Heart left ventricle (tissue), 16 donors: ENCODE measurements at regions not wholly inside any gene's neighbourhood (a gene's known extent, or its start where the extent isn't known, plus 50 kb on each side); places are given as distances from the start of the nearest gene placed in this dataset.

Experiments
- ATAC-seq, 4 donors: fragments of 200-7000 bp; cut with Tn5 transposase; one replicate each; pipeline ENCODE4 v1.9.1; 2020 to 2022; ENCODE audit warnings: moderate library complexity in 4 of 4, mild to moderate bottlenecking in 3 of 4, moderate number of reproducible peaks in 1 of 4
- DNase-seq, 5 donors: peaks; one replicate each; pipeline ENCODE4 v3.0.0-alpha.2; 2020
- H3K27ac ChIP-seq, 12 donors: fragments of 200-600 bp; sonication (generic) in 4 of 12; one replicate each; pipeline versions ENCODE4 v1.5.0 to v1.8.0; 2016 to 2022; ENCODE audit warnings: mild to moderate bottlenecking in 2 of 12
- H3K27me3 ChIP-seq, 9 donors: fragments of 200-600 bp; sonication (generic) in 2 of 9; one replicate each; pipeline versions ENCODE4 v1.5.1 to v1.8.0; 2016 to 2022; ENCODE audit warnings: mild to moderate bottlenecking in 3 of 9
- H3K36me3 ChIP-seq, 9 donors: fragments of 200-600 bp; sonication (generic) in 2 of 9; one replicate each; pipeline versions ENCODE4 v1.5.0 to v1.8.0; 2018 to 2022; ENCODE audit warnings: mild to moderate bottlenecking in 2 of 9
- H3K4me1 ChIP-seq, 12 donors: fragments of 200-600 bp; sonication (generic) in 4 of 12; one replicate each; pipeline versions ENCODE4 v1.5.0 to v1.8.0; 2016 to 2022; ENCODE audit warnings: mild to moderate bottlenecking in 3 of 12
- H3K4me3 ChIP-seq, 12 donors: fragments of 200-600 bp; sonication (generic) in 4 of 12; one replicate each; pipeline versions ENCODE4 v1.5.0 to v1.8.0; 2017 to 2022; ENCODE audit warnings: mild to moderate bottlenecking in 9 of 12, moderate library complexity in 4 of 12
- H3K9me3 ChIP-seq, 12 donors: fragments of 200-600 bp; sonication (generic) in 4 of 12; one replicate each; pipeline versions ENCODE4 v1.5.0 to v1.8.0; 2016 to 2022; ENCODE audit warnings: mild to moderate bottlenecking in 1 of 12
- CTCF ChIP-seq, 12 donors: fragments of 200-600 bp; sonication (generic) in 4 of 12; IDR thresholded peaks; one replicate each; pipeline versions ENCODE4 v1.5.0 to v1.8.0; 2018 to 2022; ENCODE audit warnings: antibody characterized with exemption in 12 of 12, mild to moderate bottlenecking in 5 of 12
- POLR2A ChIP-seq, 2 donors: fragments of 450-650 bp; IDR thresholded peaks; one replicate each; pipeline ENCODE4 v1.6.1; 2017; ENCODE audit warnings: antibody characterized with exemption in 2 of 2, mild to moderate bottlenecking in 2 of 2, moderate library complexity in 2 of 2
- WGBS, 4 donors: extraction: QIAGEN DNeasy Blood & Tissue Kit in 2 of 4; methylation state at CpG; one replicate each; pipeline versions ENCODE4 v1.1.5 to v1.1.7; 2013 to 2018; 5-methylcytosine and 5-hydroxymethylcytosine counted together
- intact Hi-C, 10 donors: fragments of 100-400 bp; cut with DNase I; formaldehyde crosslinking; loops; one replicate each; pipeline versions ENCODE4 v1.11.1 to v1.14.2; 2022
- donor health status: ischemic (EF 13 %, LVEDD 7.1; RV severe dilation, severe dysfunction).
- donor health status: healthy with polysubstance abuse.
- donor health status: DM: no; HTN: yes; CAD: no.
- donor health status: DM: no; HTN: no; CAD: no.
- donor health status: ischemic (EF 25% LVEDD 6.9; RV normal size, moderate dysfunction).
- donor health status: ischemic (EF 25% LVEDD 5.7; RV mildly dilated, moderate dysfunction).
- donor health status: healthy.
- donor health status: DM: yes; HTN: yes; CAD: no.
- donor health status: ischemic (EF 35%, LVEDD 5.7; RV mildly dilated, moderate dysfunction).
- donor health status: nonischemic (EF 11% LVEDD 7.7; RV severe dilation, severe dysfunction).
- donor health status: DM: yes; HTN: yes; CAD: no.
- donor health status: PGD.
- donor health status: ischemic (EF 29% LVEDD 5.4; RV normal size, mild dysfunction).
- donor health status: nonischemic (EF 23%, LVEDD 6.1; RV moderate dilation, normal function).

DNA sequence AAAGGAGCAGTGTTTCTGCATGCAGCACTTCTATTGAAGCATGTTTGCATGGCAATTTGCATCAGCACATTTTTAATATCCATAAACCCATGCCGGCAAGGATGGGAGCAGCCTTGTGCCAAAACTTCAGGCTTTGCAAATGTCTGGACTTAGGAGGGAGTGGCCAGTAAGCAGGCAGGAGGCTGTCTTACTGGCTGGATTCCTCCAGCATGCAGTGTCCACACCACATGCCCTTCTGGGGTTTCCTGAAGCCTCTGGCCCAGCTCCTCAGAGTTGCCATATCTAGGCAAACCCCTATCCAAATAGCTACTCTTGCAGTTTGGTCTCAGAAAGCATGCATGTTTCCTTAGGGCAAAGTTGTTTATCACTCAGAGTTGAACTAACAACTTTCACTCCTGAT lies 139.1 kb upstream of the MRPS22 start:
- H3K4me3 ChIP-seq, result no peak overlapping the region
- ATAC-seq, result no peak
- H3K9me3 ChIP-seq, result no peaks in the 10 kb centered on the region
- TF ChIP-seq CTCF (IDR thresholded peaks at IDR 0.05) (no peak), POLR2A (IDR thresholded peaks at IDR 0.05) (no peak)
- no peak for DNase-seq
- peaks cover 0 to 4% (median 0%) of the 10 kb centered on the region in 12 donors for H3K4me1 ChIP-seq
- H3K36me3 ChIP-seq, result no peaks in the 10 kb centered on the region
- H3K27me3 ChIP-seq, result no peaks in the 10 kb centered on the region
- 60 to 80% (median 64%) methylated on average over 1 of the region's 1 CpG for WGBS, 4 donors
- no peak overlapping the region for H3K27ac ChIP-seq
- intact Hi-C loops, result loop anchor here in 2 of 10 donors (10.0 kb wide), 2 partner anchors 90 to 120 kb away; no protein-coding TSS in a partner anchor

DNA sequence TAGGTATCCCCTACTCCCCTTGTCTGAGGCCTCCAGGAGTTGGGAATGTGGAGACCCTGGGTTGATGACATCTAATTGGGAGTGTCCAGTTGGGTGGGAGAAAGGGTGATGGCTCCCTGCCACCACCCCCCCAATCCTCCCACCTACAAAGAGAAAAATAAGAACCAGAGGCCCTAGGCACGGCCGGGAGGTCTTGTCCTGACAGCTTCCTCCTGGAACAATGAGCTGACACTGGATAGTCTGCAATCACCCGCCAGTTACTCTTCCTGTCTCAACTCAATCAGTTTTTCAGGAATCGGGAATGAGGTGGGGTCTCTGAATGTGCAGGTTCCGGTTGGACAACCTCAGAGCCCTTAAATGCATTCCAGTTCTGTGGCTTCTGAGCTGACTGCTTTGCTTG lies 129.9 kb upstream of the MRPS22 start:
- H3K4me1 ChIP-seq, result no peaks in the 10 kb centered on the region
- no peak for DNase-seq
- H3K27ac ChIP-seq, result no peak overlapping the region
- ATAC-seq, result no peak
- no peak for TF ChIP-seq CTCF (IDR thresholded peaks at IDR 0.05)
- no peak for TF ChIP-seq POLR2A (IDR thresholded peaks at IDR 0.05)
- no peaks in the 10 kb centered on the region for H3K27me3 ChIP-seq
- H3K9me3 ChIP-seq, result peaks cover 0 to 14% (median 2%) of the 10 kb centered on the region in 12 donors
- intact Hi-C loops, result no loop called here
- 47 to 59% (median 52%) methylated on average over 5 of the region's 5 CpGs for WGBS, 4 donors
- no peaks in the 10 kb centered on the region for H3K36me3 ChIP-seq
- H3K4me3 ChIP-seq, result no peak overlapping the region

- H3K9me3 ChIP-seq, result peaks cover 0 to 6% (median 0%) of the 10 kb centered on the region in 12 donors
- no peaks in the 10 kb centered on the region for H3K4me1 ChIP-seq
- ATAC-seq (no peak), DNase-seq (no peak)
- no peaks in the 10 kb centered on the region for H3K27me3 ChIP-seq
- intact Hi-C loops, result no loop called here
- H3K27ac ChIP-seq, result no peak overlapping the region
- TF ChIP-seq POLR2A (IDR thresholded peaks at IDR 0.05) (no peak), CTCF (IDR thresholded peaks at IDR 0.05) (no peak)
- H3K36me3 ChIP-seq, result no peaks in the 10 kb centered on the region
- no peak overlapping the region for H3K4me3 ChIP-seq
These were observed 126.9 kb upstream of the MRPS22 start for GRCh38 chr3:139216958-139217357.

DNA sequence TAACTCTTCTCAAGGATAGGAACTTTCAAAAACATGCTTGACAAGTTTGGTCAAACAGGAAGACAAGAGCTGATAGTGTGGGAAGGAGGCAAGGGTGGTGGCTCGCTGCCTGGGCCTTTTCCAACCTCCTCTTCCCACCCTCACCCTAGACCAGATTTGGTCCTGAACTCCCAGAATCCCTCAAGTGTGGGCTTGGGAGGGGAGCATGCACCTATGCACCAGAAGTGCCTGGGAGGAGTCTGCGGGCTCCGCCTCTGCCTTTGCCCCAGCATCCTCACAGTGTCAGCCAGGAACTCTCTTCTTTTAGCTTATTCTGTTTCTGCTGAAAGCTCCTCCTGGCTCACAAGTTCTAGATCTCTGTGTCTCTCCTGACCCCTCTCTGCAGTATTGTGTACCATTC lies 126.2 kb upstream of the MRPS22 start:
- H3K36me3 ChIP-seq, result no peaks in the 10 kb centered on the region
- H3K4me3 ChIP-seq, result no peak overlapping the region
- ATAC-seq (no peak), DNase-seq (no peak)
- intact Hi-C loops, result no loop called here
- no peak for TF ChIP-seq CTCF (IDR thresholded peaks at IDR 0.05)
- no peak for TF ChIP-seq POLR2A (IDR thresholded peaks at IDR 0.05)
- no peaks in the 10 kb centered on the region for H3K27me3 ChIP-seq
- no peaks in the 10 kb centered on the region for H3K4me1 ChIP-seq
- H3K9me3 ChIP-seq, result no peaks in the 10 kb centered on the region
- H3K27ac ChIP-seq, result no peak overlapping the region
- WGBS, 4 donors, result 85 to 93% (median 89%) methylated on average over 3 of the region's 3 CpGs
